ENCODE measurements at regions not wholly inside any gene's neighbourhood (a gene's known extent, or its start where the extent isn't known, plus 50 kb on each side); places are given as distances from the start of the nearest gene placed in this dataset.
"Not testable (repeated sequence)": the region's sequence is repeated elsewhere in the genome, so short reads cannot be mapped to it uniquely, and the experiment has no call there.

DNA sequence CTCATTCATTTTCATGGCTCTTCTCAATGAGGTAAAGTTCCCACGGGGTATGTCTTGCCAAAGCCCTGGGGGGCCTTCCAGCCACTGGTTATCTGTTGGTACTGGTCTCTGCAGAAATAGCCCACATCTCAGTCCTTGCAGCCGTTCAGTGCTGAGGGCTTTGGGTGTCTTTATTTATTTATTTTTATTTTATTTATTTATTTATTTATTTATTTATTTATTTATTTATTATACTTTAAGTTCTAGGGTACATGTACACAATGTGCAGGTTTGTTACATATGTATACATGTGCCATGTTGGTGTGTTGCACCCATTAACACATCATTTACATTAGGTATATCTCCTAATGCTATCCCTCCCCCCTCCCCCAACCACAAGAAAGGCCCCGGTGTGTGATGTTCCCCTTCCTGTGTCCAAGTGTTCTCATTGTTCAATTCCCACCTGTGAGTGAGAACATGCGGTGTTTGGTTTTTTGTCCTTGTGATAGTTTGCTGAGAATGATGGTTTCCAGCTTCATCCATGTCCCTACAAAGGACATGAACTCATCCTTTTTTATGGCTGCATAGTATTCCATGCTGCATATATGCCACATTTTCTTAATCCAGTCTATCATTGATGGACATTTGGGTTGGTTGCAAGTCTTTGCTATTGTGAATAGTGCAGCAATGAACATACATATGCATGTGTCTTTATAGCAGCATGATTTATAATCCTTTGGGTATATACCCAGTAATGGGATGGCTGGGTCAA lies 308.1 kb upstream of the B3GAT1 start:
- not testable (repeated sequence) for TF ChIP-seq POLR2A, CTCF (IDR thresholded peaks at IDR 0.05)

Measured in lower leg skin (tissue), 3 donors.